Psoas muscle (tissue), 7 donors: ENCODE measurements at regions not wholly inside any gene's neighbourhood (a gene's known extent, or its start where the extent isn't known, plus 50 kb on each side); places are given as distances from the start of the nearest gene placed in this dataset.

Experiments used
- ATAC-seq, 4 donors: fragments of 200-7000 bp; cut with Tn5 transposase; one replicate each; pipeline ENCODE4 v1.9.1; 2020; ENCODE audit warnings: moderate library complexity in 3 of 4, mild to moderate bottlenecking in 2 of 4
- DNase-seq, 2 donors: peaks; one replicate each; pipeline ENCODE4 v3.0.0-alpha.2; 2020
- H3K27ac ChIP-seq: fragments of 200-600 bp; one replicate; pipeline ENCODE4 v1.8.0; 2022
- H3K27me3 ChIP-seq, 3 donors: fragments of 200-600 bp in 1 of 3; one replicate each; pipeline versions ENCODE4 v1.6.1 to v1.8.0; 2013 to 2022; ENCODE audit warnings: low read length in 2 of 3, mild to moderate bottlenecking in 2 of 3, moderate library complexity in 1 of 3; ENCODE audit not compliant: insufficient read depth in 3 of 3
- H3K36me3 ChIP-seq, 2 donors: fragments of 200-600 bp in 1 of 2; one replicate each; pipeline versions ENCODE4 v1.6.1 to v1.8.0; 2013 to 2022; ENCODE audit warnings: low read depth in 1 of 2, mild to moderate bottlenecking in 1 of 2, moderate library complexity in 1 of 2; ENCODE audit not compliant: insufficient read depth in 1 of 2
- H3K4me1 ChIP-seq: fragments of 200-600 bp; one replicate; pipeline ENCODE4 v1.8.0; 2022
- H3K4me3 ChIP-seq: fragments of 200-600 bp; one replicate; pipeline ENCODE4 v1.8.0; 2022; ENCODE audit warnings: mild to moderate bottlenecking
- H3K9me3 ChIP-seq: fragments of 200-600 bp; one replicate; pipeline ENCODE4 v1.8.0; 2022
- CTCF ChIP-seq: fragments of 200-600 bp; IDR thresholded peaks from one replicate; pipeline ENCODE4 v1.8.0; 2022; ENCODE audit warnings: antibody characterized with exemption
- WGBS, 3 donors: extraction: QIAGEN DNeasy Blood & Tissue Kit; methylation state at CpG; one replicate each; pipeline versions ENCODE4 v1.1.6 to v1.1.7; 2013; 5-methylcytosine and 5-hydroxymethylcytosine counted together
- intact Hi-C, 2 donors: fragments of 100-400 bp; cut with DNase I; formaldehyde crosslinking; loops; one replicate each; pipeline versions ENCODE4 v1.11.0 to v1.14.2; 2022
- donor health status: healthy with polysubstance abuse.
- donor health status: DM: no; HTN: no; CAD: no; lungs with moderate emphysema.
- donor health status: Bipolar disorder and iron deficiency.
- donor health status: healthy.
- donor health status: DM: yes; HTN: yes; CAD: no.
- donor health status: DM: no; HTN: no; CAD: no.
- donor health status: DM: yes; HTN: yes; CAD: no.

- Histone ChIP-seq H3K27me3 (no peaks in the 10 kb centered on the region), H3K4me3 (no peak overlapping the region), H3K27ac (no peak overlapping the region), H3K9me3 (no peaks in the 10 kb centered on the region), H3K36me3 (peaks cover 0 to 52% of the 10 kb centered on the region in 2 donors), H3K4me1 (no peaks in the 10 kb centered on the region)
- intact Hi-C loops: no loop called here
- ATAC-seq: no peak
- no peak for TF ChIP-seq CTCF
- no peak for DNase-seq
These were observed 78.0 kb upstream of the ADAD1 start for GRCh38 chr4:122300776-122301175.

GRCh38 chr4:122305853-122306252 is 73.0 kb upstream of the ADAD1 start:
- no peak for DNase-seq
- Histone ChIP-seq H3K4me3 (no peak overlapping the region), H3K27me3 (no peaks in the 10 kb centered on the region), H3K27ac (no peak overlapping the region), H3K4me1 (no peaks in the 10 kb centered on the region), H3K9me3 (no peaks in the 10 kb centered on the region), H3K36me3 (peaks cover 0 to 86% of the 10 kb centered on the region in 2 donors)
- intact Hi-C loops: no loop called here
- ATAC-seq: no peak
- no peak for TF ChIP-seq CTCF
- WGBS, 3 donors: 74 to 85% (median 76%) methylated on average over 1 of the region's 1 CpG

- H3K36me3 ChIP-seq: peaks cover 0 to 74% of the 10 kb centered on the region in 2 donors
- DNase-seq (no peak), ATAC-seq (no peak)
- H3K27ac ChIP-seq: no peak overlapping the region
- 83 to 88% (median 87%) methylated on average over 3 of the region's 3 CpGs for WGBS, 3 donors
- peak; percentile 28 for TF ChIP-seq CTCF
- no peaks in the 10 kb centered on the region for H3K9me3 ChIP-seq
- no peak overlapping the region for H3K4me3 ChIP-seq
- intact Hi-C loops: no loop called here
- H3K4me1 ChIP-seq: no peaks in the 10 kb centered on the region
- H3K27me3 ChIP-seq: no peaks in the 10 kb centered on the region
These were observed 68.7 kb upstream of the ADAD1 start for GRCh38 chr4:122309988-122310626.

- Histone ChIP-seq H3K4me3 (no peak overlapping the region), H3K27ac (no peak overlapping the region), H3K36me3 (peaks cover 0 to 74% of the 10 kb centered on the region in 2 donors), H3K9me3 (no peaks in the 10 kb centered on the region), H3K27me3 (no peaks in the 10 kb centered on the region), H3K4me1 (no peaks in the 10 kb centered on the region)
- no peak for ATAC-seq
- intact Hi-C loops: no loop called here
- 92 to 95% (median 94%) methylated on average over 1 of the region's 1 CpG for WGBS, 3 donors
- no peak for TF ChIP-seq CTCF
- DNase-seq: no peak
These were observed 65.7 kb upstream of the ADAD1 start for GRCh38 chr4:122313006-122313646.

GRCh38 chr4:122326908-122327307 is 51.9 kb upstream of the ADAD1 start:
- WGBS, 3 donors: 83 to 94% (median 91%) methylated on average over 1 of the region's 1 CpG
- peaks cover 0 to 70% of the 10 kb centered on the region in 2 donors for H3K36me3 ChIP-seq

More at GRCh38 chr4:122326908-122327307, 51.9 kb upstream of the ADAD1 start:
- ATAC-seq (no peak), DNase-seq (no peak)
- H3K27me3 ChIP-seq: no peaks in the 10 kb centered on the region
- H3K4me1 ChIP-seq: no peaks in the 10 kb centered on the region
- intact Hi-C loops: no loop called here
- no peak overlapping the region for H3K4me3 ChIP-seq
- no peak for TF ChIP-seq CTCF
- H3K9me3 ChIP-seq: no peaks in the 10 kb centered on the region
- H3K27ac ChIP-seq: no peak overlapping the region
